GM12878 (cell line): ENCODE measurements at regions not wholly inside any gene's neighbourhood (a gene's known extent, or its start where the extent isn't known, plus 50 kb on each side); places are given as distances from the start of the nearest gene placed in this dataset.

Experiments used
- ATAC-seq: fragments of 200-7000 bp; cut with Tn5 transposase; 3 replicates; pipeline ENCODE4 v1.9.1; 2020; ENCODE audit warnings: mild to moderate bottlenecking, moderate library complexity
- BruUV-seq: library from RNA; stranded (reverse); fragments of 400-500 nt; replicated peaks from 2 replicates; lab custom pipeline; 2021; lab: Mats Ljungman, UMichigan
- CTCF ChIA-PET: fragments of 300-600 bp; sonication (Branson Sonifier 250); formaldehyde crosslinking; extraction: SDS; loops from one replicate; lab custom pipeline; 2021; ENCODE audit warnings: inconsistent platforms; lab: Yijun Ruan, JAX
- POLR2A ChIA-PET: fragments of 350-600 bp; formaldehyde crosslinking; extraction: SDS; loops from one replicate; lab custom pipeline; 2021; ENCODE audit warnings: inconsistent platforms; lab: Charles Lee
- RAD21 ChIA-PET: fragments of 300-600 bp; sonication (Branson Sonifier 250); formaldehyde crosslinking; loops from one replicate; lab custom pipeline; 2023; ENCODE audit warnings: antibody characterized with exemption; ENCODE audit not compliant: unreplicated experiment; lab: Charles Lee
- SMC1A ChIA-PET: fragments of 300-600 bp; sonication (Branson Sonifier 250); formaldehyde crosslinking; loops from one replicate; lab custom pipeline; 2023; ENCODE audit not compliant: unreplicated experiment, uncharacterized antibody; lab: Charles Lee
- DNase-seq: peaks from one replicate; pipeline ENCODE4 v3.0.0-alpha.2; 2011; ENCODE audit warnings: low read depth, low spot score
- FAIRE-seq: peaks from 3 replicates; lab custom pipeline; 2011; peaks lifted over from hg19 to GRCh38; lab: Jason Lieb, UNC
- H2AFZ ChIP-seq: 2 replicates; pipeline ENCODE4 v1.6.0; 2011; ENCODE audit warnings: low read depth, low read length, control low read depth; ENCODE audit not compliant: control insufficient read depth
- H3K27ac ChIP-seq: 2 replicates; pipeline ENCODE4 v1.5.1; 2011; ENCODE audit warnings: control low read depth; ENCODE audit not compliant: control insufficient read depth, insufficient read depth
- H3K27me3 ChIP-seq, 2 experiments: replicated peaks in 1 of 2; 2 replicates each; pipeline versions ENCODE4 v1.6.0 to v1.6.1; 2011; ENCODE audit warnings: low read length in 1 of 2; ENCODE audit not compliant: control insufficient read depth in 2 of 2, insufficient read depth in 2 of 2
- H3K36me3 ChIP-seq, 2 experiments: 2 replicates each; pipeline ENCODE4 v1.5.1; 2011; ENCODE audit warnings: low read length in 1 of 2; ENCODE audit not compliant: control insufficient read depth in 2 of 2, insufficient read depth in 2 of 2
- H3K4me1 ChIP-seq: 2 replicates; pipeline ENCODE4 v1.6.1; 2011; ENCODE audit warnings: mild to moderate bottlenecking, low read length, moderate library complexity, mixed read lengths; ENCODE audit not compliant: control insufficient read depth, insufficient read depth
- H3K4me2 ChIP-seq: 2 replicates; pipeline ENCODE4 v1.6.0; 2011; ENCODE audit warnings: control low read depth; ENCODE audit not compliant: control insufficient read depth, insufficient read depth
- H3K4me3 ChIP-seq: fragments of 200-600 bp; sonication (generic); 2 replicates; pipeline ENCODE4 v1.5.1; 2016
- H3K79me2 ChIP-seq: 2 replicates; pipeline ENCODE4 v1.6.0; 2011; ENCODE audit warnings: low read length; ENCODE audit not compliant: control insufficient read depth, insufficient read depth
- H3K9ac ChIP-seq: 2 replicates; pipeline ENCODE4 v1.8.0; 2011; ENCODE audit warnings: low read length, control low read depth, mixed read lengths; ENCODE audit not compliant: control insufficient read depth, insufficient read depth
- H3K9me3 ChIP-seq: replicated peaks from 3 replicates; pipeline ENCODE4 v1.5.1; 2011; ENCODE audit warnings: mild to moderate bottlenecking, low read length; ENCODE audit not compliant: control insufficient read depth, insufficient read depth
- H4K20me1 ChIP-seq: 2 replicates; pipeline ENCODE4 v1.6.0; 2011; ENCODE audit not compliant: control insufficient read depth, insufficient read depth
- BCLAF1 ChIP-seq: fragments of 450-650 bp; IDR thresholded peaks from 2 replicates; pipeline ENCODE4 v1.6.1; 2017; ENCODE audit warnings: antibody characterized with exemption, mild to moderate bottlenecking, moderate library complexity
- CREM ChIP-seq: IDR thresholded peaks from 2 replicates; pipeline ENCODE4 v1.6.1; 2014; ENCODE audit warnings: antibody characterized with exemption, low read depth
- DPF2 ChIP-seq: fragments of 450-650 bp; IDR thresholded peaks from 2 replicates; pipeline ENCODE4 v1.6.1; 2017; ENCODE audit warnings: mild to moderate bottlenecking
- EGR1 ChIP-seq, 2 experiments: IDR thresholded peaks; 1 replicate in 1 of 2; 2 replicates in 1 of 2; pipeline ENCODE4 v1.6.1; 2011 to 2012; ENCODE audit warnings: low read depth in 2 of 2, low read length in 2 of 2, borderline replicate concordance in 1 of 2, mild to moderate bottlenecking in 1 of 2, moderate library complexity in 1 of 2
- ESRRA ChIP-seq: IDR thresholded peaks from 2 replicates; pipeline ENCODE4 v1.6.1; 2012; ENCODE audit warnings: mild to moderate bottlenecking, low read length, improper control_type of control experiment
- EZH2 ChIP-seq: IDR thresholded peaks from 2 replicates; pipeline ENCODE4 v1.6.1; 2012; ENCODE audit warnings: low read depth, mild to moderate bottlenecking, control low read depth, inconsistent platforms, low read length, borderline replicate concordance; ENCODE audit not compliant: control insufficient read depth
- HDGF ChIP-seq: fragments of 450-650 bp; IDR thresholded peaks from 2 replicates; pipeline ENCODE4 v1.6.1; 2016; ENCODE audit warnings: antibody characterized with exemption
- IRF4 ChIP-seq: IDR thresholded peaks from 2 replicates; pipeline ENCODE4 v1.6.1; 2011; ENCODE audit warnings: low read depth, low read length
- MTA3 ChIP-seq: IDR thresholded peaks from 2 replicates; pipeline ENCODE4 v1.6.1; 2012; ENCODE audit warnings: low read length, inconsistent platforms, borderline replicate concordance
- POLR2AphosphoS2 ChIP-seq: IDR thresholded peaks from 2 replicates; pipeline ENCODE4 v1.6.1; 2011; ENCODE audit warnings: low read depth, mild to moderate bottlenecking, low read length, improper control_type of control experiment, moderate library complexity
- RELA ChIP-seq: fragments of 450-650 bp; IDR thresholded peaks from 2 replicates; pipeline ENCODE4 v1.8.0; 2014; ENCODE audit warnings: borderline replicate concordance; ENCODE audit not compliant: partially characterized antibody
- SPI1 ChIP-seq: IDR thresholded peaks from 2 replicates; pipeline ENCODE4 v1.6.1; 2011; ENCODE audit warnings: low read depth, mild to moderate bottlenecking, low read length, moderate library complexity, borderline replicate concordance; ENCODE audit not compliant: insufficient read depth
- ZNF384 ChIP-seq: IDR thresholded peaks from 2 replicates; pipeline ENCODE4 v1.6.1; 2012; ENCODE audit warnings: low read depth, mild to moderate bottlenecking, low read length, improper control_type of control experiment, borderline replicate concordance
- ZZZ3 ChIP-seq: IDR thresholded peaks from 2 replicates; pipeline ENCODE4 v1.6.1; 2011; ENCODE audit warnings: low read depth; ENCODE audit not compliant: control insufficient read depth, insufficient read length
- WGBS: methylation state at CpG from one replicate; pipeline ENCODE4 v1.1.6; 2016; ENCODE audit warnings: low lambda C conversion rate; ENCODE audit not compliant: insufficient replicate concordance, insufficient coverage; ENCODE audit errors: missing lambda C conversion rate; 5-methylcytosine and 5-hydroxymethylcytosine counted together
- in situ Hi-C: fragments of 300-500 bp; cut with MboI; formaldehyde crosslinking; loops from 9 replicates; pipeline ENCODE4 v1.14.3; 2018; ENCODE audit warnings: mixed read lengths
- intact Hi-C: fragments of 100-400 bp; cut with micrococcal nuclease; formaldehyde crosslinking; loops from one replicate; pipeline ENCODE4 v1.14.2; 2022; ENCODE audit not compliant: unreplicated experiment
- TF ChIP-seq, protein P1 (sequence below): fragments of 450-650 bp; IDR thresholded peaks from 2 replicates; pipeline ENCODE4 v1.6.1; 2016; ENCODE audit warnings: mild to moderate bottlenecking

DNA sequence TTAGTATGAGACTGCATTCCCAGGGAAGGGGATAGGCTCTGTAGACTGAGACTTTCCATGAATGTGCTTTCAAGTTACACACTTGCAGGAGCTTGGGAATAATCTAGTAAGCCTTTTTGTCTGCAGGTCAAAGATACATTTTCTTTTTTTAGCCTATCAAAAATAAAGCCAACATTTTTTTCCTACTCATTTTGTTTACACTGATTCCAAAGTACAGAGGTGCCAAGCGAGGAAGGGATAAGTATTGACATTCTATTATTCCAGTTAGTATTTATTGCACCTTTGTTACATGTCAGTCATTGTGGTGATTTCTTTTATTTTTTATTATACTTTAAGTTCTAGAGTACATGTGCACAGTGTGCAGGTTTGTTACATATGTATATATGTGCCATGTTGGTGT, 413.0 kb upstream of the CHORDC1 start:
- no peaks in the 10 kb centered on the region for H3K27me3 ChIP-seq
- no peak overlapping the region for H3K27ac ChIP-seq
- RAD21 ChIA-PET: no interaction called here
- 7% methylated on average over 1 of the region's 1 CpG for WGBS
- no peak overlapping the region for H2AFZ ChIP-seq
- DNase-seq (no peak), FAIRE-seq (no peak), ATAC-seq (no peak)
- POLR2A ChIA-PET: no interaction called here
- no peaks in the 10 kb centered on the region for H4K20me1 ChIP-seq
- H3K4me3 ChIP-seq: no peak overlapping the region
- CTCF ChIA-PET: no interaction called here
- H3K36me3 ChIP-seq: no peaks in the 10 kb centered on the region
- H3K79me2 ChIP-seq: no peaks in the 10 kb centered on the region
- H3K9ac ChIP-seq: no peak overlapping the region
- TF ChIP-seq MTA3: no peak
- intact Hi-C loops: loop anchor here (10.0 kb wide), 1 partner anchor 609 kb away; no protein-coding TSS in a partner anchor
- SMC1A ChIA-PET: no interaction called here
- in situ Hi-C loops: no loop called here
- H3K9me3 ChIP-seq: no peaks in the 10 kb centered on the region
- H3K4me2 ChIP-seq: no peak overlapping the region
- no peaks in the 10 kb centered on the region for H3K4me1 ChIP-seq
- BruUV-seq: no TSS peak

DNA sequence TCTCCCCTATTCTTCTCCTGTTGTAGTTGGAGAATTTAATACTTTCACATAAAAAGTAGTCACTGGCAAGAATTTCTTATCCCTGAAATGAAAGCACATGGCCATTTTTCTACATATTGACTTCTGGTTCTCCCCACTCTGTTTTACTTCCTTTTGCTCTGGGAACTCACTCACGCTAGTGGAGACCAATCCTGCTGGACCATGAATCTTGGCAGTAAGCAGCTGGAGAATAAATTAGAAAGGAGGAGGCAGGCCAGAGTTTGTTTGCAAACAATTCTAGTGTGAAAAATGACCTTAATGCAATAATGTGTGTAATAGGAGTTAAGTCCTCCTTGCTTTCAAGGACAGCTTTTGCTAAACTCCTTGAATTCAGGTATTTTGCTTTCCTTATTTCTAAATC, 412.3 kb upstream of the CHORDC1 start:
- ChIA-PET RAD21 (no interaction called here), CTCF (no interaction called here), POLR2A (no interaction called here), SMC1A (no interaction called here)
- intact Hi-C loops (loop anchor here (10.0 kb wide), 1 partner anchor 610 kb away; no protein-coding TSS in a partner anchor), in situ Hi-C loops (no loop called here)
- H3K27me3 ChIP-seq: no peaks in the 10 kb centered on the region
- H3K36me3 ChIP-seq: no peaks in the 10 kb centered on the region
- no peak for DNase-seq
- no peak overlapping the region for H3K4me2 ChIP-seq
- H3K4me1 ChIP-seq: no peaks in the 10 kb centered on the region
- no peaks in the 10 kb centered on the region for H3K9me3 ChIP-seq
- FAIRE-seq: no peak
- BruUV-seq: no TSS peak
- 91% methylated on average over 1 of the region's 1 CpG for WGBS
- H3K79me2 ChIP-seq: no peaks in the 10 kb centered on the region
- no peak overlapping the region for H2AFZ ChIP-seq
- no peak overlapping the region for H3K4me3 ChIP-seq
- no peak overlapping the region for H3K27ac ChIP-seq
- H3K9ac ChIP-seq: no peak overlapping the region
- H4K20me1 ChIP-seq: no peaks in the 10 kb centered on the region
- no peak for ATAC-seq
- TF ChIP-seq SPI1 (no peak), ESRRA (no peak), EZH2 (no peak), IRF4 (no peak), HDGF (no peak), ZZZ3 (no peak), DPF2 (no peak), POLR2AphosphoS2 (no peak), CREM (no peak), RELA (no peak), ZNF384 (no peak), BCLAF1 (no peak), EGR1 (IDR thresholded peaks at IDR 0.05; ENCODE audit: borderline replicate concordance in 1 of 2, low read depth in 2 of 2, low read length in 2 of 2) (no peak)
- TF ChIP-seq, protein P1, sequence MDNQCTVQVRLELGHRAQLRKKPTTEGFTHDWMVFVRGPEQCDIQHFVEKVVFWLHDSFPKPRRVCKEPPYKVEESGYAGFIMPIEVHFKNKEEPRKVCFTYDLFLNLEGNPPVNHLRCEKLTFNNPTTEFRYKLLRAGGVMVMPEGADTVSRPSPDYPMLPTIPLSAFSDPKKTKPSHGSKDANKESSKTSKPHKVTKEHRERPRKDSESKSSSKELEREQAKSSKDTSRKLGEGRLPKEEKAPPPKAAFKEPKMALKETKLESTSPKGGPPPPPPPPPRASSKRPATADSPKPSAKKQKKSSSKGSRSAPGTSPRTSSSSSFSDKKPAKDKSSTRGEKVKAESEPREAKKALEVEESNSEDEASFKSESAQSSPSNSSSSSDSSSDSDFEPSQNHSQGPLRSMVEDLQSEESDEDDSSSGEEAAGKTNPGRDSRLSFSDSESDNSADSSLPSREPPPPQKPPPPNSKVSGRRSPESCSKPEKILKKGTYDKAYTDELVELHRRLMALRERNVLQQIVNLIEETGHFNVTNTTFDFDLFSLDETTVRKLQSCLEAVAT: no peak
